H1 (cell line): ENCODE measurements at regions not wholly inside any gene's neighbourhood (a gene's known extent, or its start where the extent isn't known, plus 50 kb on each side); places are given as distances from the start of the nearest gene placed in this dataset.
"Not testable (repeated sequence)": the region's sequence is repeated elsewhere in the genome, so short reads cannot be mapped to it uniquely, and the experiment has no call there.

Source experiments
- CTCF ChIA-PET: fragments of 300-600 bp; sonication (Branson Sonifier 250); formaldehyde crosslinking; loops from one replicate; lab custom pipeline; 2021; ENCODE audit not compliant: partially characterized antibody; lab: Charles Lee
- POLR2A ChIA-PET: fragments of 300-600 bp; sonication (Branson Sonifier 250); formaldehyde crosslinking; loops from one replicate; lab custom pipeline; 2021; ENCODE audit warnings: inconsistent platforms; ENCODE audit not compliant: partially characterized antibody; lab: Charles Lee
- DNase-seq, 2 experiments: peaks; one replicate each; pipeline versions ENCODE4 v3.0.0 to v3.0.0-alpha.2; 2010 to 2022; ENCODE audit warnings: low spot score in 2 of 2, low read depth in 1 of 2, mixed read lengths in 1 of 2
- FAIRE-seq: peaks from 2 replicates; lab custom pipeline; 2011; peaks lifted over from hg19 to GRCh38; lab: Jason Lieb, UNC
- H2AFZ ChIP-seq: 2 replicates; pipeline ENCODE4 v1.8.1; 2012; ENCODE audit warnings: low read length, inconsistent platforms
- H2AK5ac ChIP-seq: 2 replicates; pipeline ENCODE4 v1.6.1; 2013; ENCODE audit warnings: low read depth, low read length
- H2BK120ac ChIP-seq: replicated peaks from 2 replicates; pipeline ENCODE3; 2013; ENCODE audit warnings: low read depth, low read length, inconsistent platforms
- H2BK12ac ChIP-seq: 2 replicates; pipeline ENCODE4 v1.6.1; 2013; ENCODE audit warnings: low read depth, low read length
- H2BK15ac ChIP-seq: 2 replicates; pipeline ENCODE4 v1.6.1; 2013; ENCODE audit warnings: low read length
- H2BK20ac ChIP-seq: 2 replicates; pipeline ENCODE4 v1.6.1; 2013; ENCODE audit warnings: low read length
- H2BK5ac ChIP-seq: 2 replicates; pipeline ENCODE4 v1.6.1; 2013; ENCODE audit warnings: low read depth, low read length
- H3K14ac ChIP-seq: 2 replicates; pipeline ENCODE4 v1.6.1; 2013; ENCODE audit warnings: inconsistent platforms; ENCODE audit not compliant: insufficient read length
- H3K18ac ChIP-seq: 2 replicates; pipeline ENCODE4 v1.6.1; 2013; ENCODE audit warnings: low read length; ENCODE audit errors: extremely low read depth
- H3K23ac ChIP-seq: 2 replicates; pipeline ENCODE4 v1.6.1; 2013; ENCODE audit warnings: inconsistent platforms; ENCODE audit not compliant: insufficient read length
- H3K23me2 ChIP-seq: 2 replicates; pipeline ENCODE4 v1.6.1; 2013; ENCODE audit warnings: low read depth, low read length
- H3K27ac ChIP-seq: 2 replicates; pipeline ENCODE4 v1.6.1; 2011; ENCODE audit warnings: low read depth, low read length, inconsistent platforms
- H3K27me3 ChIP-seq, 4 experiments: replicated peaks in 1 of 4; 1 replicate in 1 of 4; 2 replicates in 3 of 4; pipeline versions ENCODE4 v1.6.1 to v1.8.1; 2011 to 2013; ENCODE audit warnings: low read length in 3 of 4, mild to moderate bottlenecking in 3 of 4, inconsistent platforms in 2 of 4, mixed read lengths in 2 of 4, moderate library complexity in 1 of 4; ENCODE audit not compliant: control insufficient read depth in 3 of 4, insufficient read depth in 3 of 4; ENCODE audit errors: extremely low read depth in 1 of 4
- H3K36me3 ChIP-seq, 4 experiments: 2 replicates each; pipeline versions ENCODE4 v1.6.1 to v1.8.1; 2011 to 2013; ENCODE audit warnings: mild to moderate bottlenecking in 4 of 4, low read length in 3 of 4, moderate library complexity in 2 of 4, control low read depth in 1 of 4, inconsistent platforms in 1 of 4; ENCODE audit not compliant: insufficient read depth in 4 of 4, control insufficient read depth in 2 of 4
- H3K4ac ChIP-seq: replicated peaks from 2 replicates; pipeline ENCODE3; 2013; ENCODE audit warnings: low read length, low read depth, mixed read lengths, inconsistent platforms; ENCODE audit not compliant: insufficient read length
- H3K4me1 ChIP-seq, 4 experiments: replicated peaks in 1 of 4; 1 replicate in 1 of 4; 2 replicates in 3 of 4; pipeline versions ENCODE4 v1.6.1 to v1.8.1; 2011 to 2013; ENCODE audit warnings: low read length in 3 of 4, inconsistent platforms in 2 of 4, mixed read lengths in 1 of 4; ENCODE audit not compliant: insufficient read depth in 4 of 4, control insufficient read depth in 3 of 4
- H3K4me2 ChIP-seq, 2 experiments: 2 replicates each; pipeline versions ENCODE4 v1.6.1 to v1.8.1; 2011 to 2013; ENCODE audit warnings: low read depth in 2 of 2, low read length in 2 of 2, control low read depth in 1 of 2, inconsistent platforms in 1 of 2, mild to moderate bottlenecking in 1 of 2; ENCODE audit not compliant: insufficient read depth in 1 of 2
- H3K4me3 ChIP-seq, 4 experiments: fragments of 200-600, 300-600 bp in 1 of 4; sonication (generic), shearing (Covaris generic), sonication (Bioruptor Twin) in 1 of 4; 2 replicates each; pipeline versions ENCODE4 v1.5.1 to v1.8.1; 2011 to 2016; ENCODE audit warnings: low read length in 4 of 4, low read depth in 3 of 4, control low read depth in 2 of 4, inconsistent platforms in 2 of 4, mild to moderate bottlenecking in 2 of 4, mixed read lengths in 1 of 4, moderate library complexity in 1 of 4; ENCODE audit not compliant: insufficient read depth in 2 of 4; ENCODE audit errors: extremely low read depth in 1 of 4
- H3K56ac ChIP-seq: replicated peaks from 2 replicates; pipeline ENCODE3; 2013; ENCODE audit warnings: low read depth, mild to moderate bottlenecking, mixed read lengths, low read length, inconsistent platforms; ENCODE audit not compliant: insufficient read length
- H3K79me1 ChIP-seq: 2 replicates; pipeline ENCODE4 v1.6.1; 2013; ENCODE audit warnings: low read depth, low read length, control low read depth
- H3K79me2 ChIP-seq, 2 experiments: 2 replicates each; pipeline versions ENCODE4 v1.6.1 to v1.8.1; 2012 to 2013; ENCODE audit warnings: low read length in 2 of 2, mild to moderate bottlenecking in 2 of 2, inconsistent platforms in 1 of 2; ENCODE audit not compliant: insufficient read depth in 2 of 2, control insufficient read depth in 1 of 2
- H3K9ac ChIP-seq, 4 experiments: replicated peaks in 1 of 4; 1 replicate in 1 of 4; 2 replicates in 3 of 4; pipeline versions ENCODE4 v1.6.1 to v1.8.1; 2011 to 2013; ENCODE audit warnings: low read depth in 3 of 4, low read length in 3 of 4, control low read depth in 2 of 4, mild to moderate bottlenecking in 2 of 4, moderate library complexity in 2 of 4, inconsistent platforms in 1 of 4; ENCODE audit errors: extremely low read depth in 1 of 4
- H3K9me3 ChIP-seq, 2 experiments: 2 replicates each; pipeline versions ENCODE4 v1.6.1 to v1.8.1; 2012 to 2013; ENCODE audit warnings: mild to moderate bottlenecking in 2 of 2, moderate library complexity in 2 of 2, control low read depth in 1 of 2, inconsistent platforms in 1 of 2, low read depth in 1 of 2, low read length in 1 of 2, mixed read lengths in 1 of 2; ENCODE audit not compliant: insufficient read depth in 2 of 2
- H4K20me1 ChIP-seq, 2 experiments: replicated peaks in 1 of 2; 2 replicates each; pipeline versions ENCODE3 to v1.8.1; 2011 to 2013; ENCODE audit warnings: inconsistent platforms in 2 of 2, low read length in 2 of 2, mild to moderate bottlenecking in 1 of 2; ENCODE audit not compliant: insufficient read depth in 2 of 2, control insufficient read depth in 1 of 2
- H4K5ac ChIP-seq: 2 replicates; pipeline ENCODE4 v1.6.1; 2013; ENCODE audit warnings: low read length, low read depth, mixed read lengths, inconsistent platforms; ENCODE audit not compliant: insufficient read length
- H4K8ac ChIP-seq: 2 replicates; pipeline ENCODE4 v1.8.0; 2013; ENCODE audit warnings: mild to moderate bottlenecking, moderate library complexity, low read length, inconsistent platforms; ENCODE audit not compliant: insufficient read depth; ENCODE audit errors: extremely low read depth
- H4K91ac ChIP-seq: replicated peaks from 2 replicates; pipeline ENCODE3; 2013; ENCODE audit warnings: low read length, mixed read lengths, inconsistent platforms; ENCODE audit not compliant: insufficient read length
- WGBS, 2 experiments: shearing (Covaris generic) in 1 of 2; methylation state at CpG; one replicate each; pipeline versions ENCODE4 v1.1.6 to v1.1.7; 2013 to 2015; ENCODE audit warnings: low lambda C conversion rate in 2 of 2, mixed read lengths in 2 of 2, inconsistent platforms in 1 of 2, low coverage in 1 of 2, missing lambda C conversion rate in 1 of 2; ENCODE audit not compliant: insufficient replicate concordance in 2 of 2, insufficient coverage in 1 of 2, insufficient read length in 1 of 2; ENCODE audit errors: extremely low coverage in 1 of 2, missing lambda C conversion rate in 1 of 2; 5-methylcytosine and 5-hydroxymethylcytosine counted together

DNA sequence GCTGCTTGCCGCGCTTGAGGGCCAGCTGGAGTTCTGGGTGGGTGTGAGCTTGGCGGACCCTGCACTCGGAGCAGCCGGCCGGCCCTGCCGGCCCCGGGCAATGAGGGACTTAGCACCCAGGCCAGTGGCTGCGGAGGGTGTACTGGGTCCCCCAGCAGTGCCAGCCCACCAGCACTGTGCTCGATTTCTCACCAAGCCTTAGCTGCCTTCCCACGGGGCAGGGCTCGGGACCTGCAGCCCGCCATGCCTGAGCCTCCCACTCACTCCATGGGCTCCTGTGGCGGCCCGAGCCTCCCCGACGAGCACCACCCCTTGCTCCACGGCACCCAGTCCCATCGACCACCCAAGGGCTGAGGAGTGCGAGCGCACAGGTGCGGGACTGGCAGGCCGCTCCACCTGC, 341.3 kb upstream of the CNTNAP5 start:
- H3K18ac ChIP-seq, H2BK12ac ChIP-seq, H2BK5ac ChIP-seq, H2AK5ac ChIP-seq, H4K91ac ChIP-seq, H3K4me3 ChIP-seq, H2BK15ac ChIP-seq, CTCF ChIA-PET, POLR2A ChIA-PET, H3K23ac ChIP-seq, H2AFZ ChIP-seq, H3K4ac ChIP-seq, H4K5ac ChIP-seq, H2BK120ac ChIP-seq, H3K4me2 ChIP-seq, H3K23me2 ChIP-seq, H4K20me1 ChIP-seq, H3K27ac ChIP-seq, H3K79me1 ChIP-seq, H3K4me1 ChIP-seq, H2BK20ac ChIP-seq, H3K79me2 ChIP-seq, FAIRE-seq, H4K8ac ChIP-seq, H3K9me3 ChIP-seq, H3K56ac ChIP-seq, H3K9ac ChIP-seq, DNase-seq, H3K14ac ChIP-seq, H3K36me3 ChIP-seq, H3K27me3 ChIP-seq: not testable (repeated sequence)
- 96% methylated on average over 13 of the region's 23 CpGs; no CpG with 5 or more reads in 1 of the 2 experiments for WGBS, 2 experiments
